Umbilical cord (tissue), 1 donor: ENCODE measurements at regions not wholly inside any gene's neighbourhood (a gene's known extent, or its start where the extent isn't known, plus 50 kb on each side); places are given as distances from the start of the nearest gene placed in this dataset.

Source experiments
- DNase-seq: peaks from one replicate; pipeline ENCODE4 v3.0.0-alpha.2; 2015; ENCODE audit warnings: low spot score

- no peak for DNase-seq
These were observed 165.7 kb upstream of the FN1 start for GRCh38 chr2:215601526-215601925.

GRCh38 chr2:215598376-215598975, 162.6 kb upstream of the FN1 start:
- no peak for DNase-seq

GRCh38 chr2:215597577-215597976, 161.7 kb upstream of the FN1 start:
- DNase-seq, result no peak

- no peak for DNase-seq
These were observed 158.9 kb upstream of the FN1 start for GRCh38 chr2:215594766-215595165.

GRCh38 chr2:215590010-215590745, 154.3 kb upstream of the FN1 start:
- no peak for DNase-seq

GRCh38 chr2:215583881-215584280, 148.0 kb upstream of the FN1 start:
- DNase-seq, result no peak

- peak; percentile 92 for DNase-seq
These were observed 143.9 kb upstream of the FN1 start for GRCh38 chr2:215579809-215580208.

GRCh38 chr2:215577356-215577755, 141.5 kb upstream of the FN1 start:
- DNase-seq, result no peak

GRCh38 chr2:215576572-215576971, 140.7 kb upstream of the FN1 start:
- no peak for DNase-seq

GRCh38 chr2:215573496-215573895, 137.6 kb upstream of the FN1 start:
- peak; percentile 27 for DNase-seq

- DNase-seq, result no peak
These were observed 136.5 kb upstream of the FN1 start for GRCh38 chr2:215572341-215572848.

GRCh38 chr2:215571689-215572088, 135.8 kb upstream of the FN1 start:
- no peak for DNase-seq

GRCh38 chr2:215567504-215567903, 131.6 kb upstream of the FN1 start:
- DNase-seq, result no peak

- DNase-seq, result no peak
These were observed 130.0 kb upstream of the FN1 start for GRCh38 chr2:215565897-215566296.

- DNase-seq, result no peak
These were observed 121.8 kb upstream of the FN1 start for GRCh38 chr2:215557701-215558100.

- no peak for DNase-seq
These were observed 121.1 kb upstream of the FN1 start for GRCh38 chr2:215556979-215557378.

GRCh38 chr2:215554689-215555498, 119.0 kb upstream of the FN1 start:
- DNase-seq, result no peak

GRCh38 chr2:215553946-215554345, 118.1 kb upstream of the FN1 start:
- no peak for DNase-seq

GRCh38 chr2:215552144-215552580, 116.3 kb upstream of the FN1 start:
- DNase-seq, result no peak

- DNase-seq, result no peak
These were observed 114.5 kb upstream of the FN1 start for GRCh38 chr2:215550331-215550730.

- DNase-seq, result peak; percentile 49
These were observed 112.8 kb upstream of the FN1 start for GRCh38 chr2:215548714-215549113.

GRCh38 chr2:215542690-215543089, 106.8 kb upstream of the FN1 start:
- no peak for DNase-seq
